Endothelial cell of umbilical vein (primary cell): ENCODE measurements at regions not wholly inside any gene's neighbourhood (a gene's known extent, or its start where the extent isn't known, plus 50 kb on each side); places are given as distances from the start of the nearest gene placed in this dataset.

Experiments
- BruUV-seq: library from RNA; stranded (reverse); fragments of 400-500 nt; replicated peaks from 2 replicates; lab custom pipeline; 2021; lab: Mats Ljungman, UMichigan
- CTCF ChIA-PET: fragments of 300-600, 350-600 bp; sonication (Branson Sonifier 250); formaldehyde crosslinking; loops from one replicate; lab custom pipeline; 2021; ENCODE audit warnings: antibody characterized with exemption, inconsistent platforms; lab: Charles Lee
- POLR2A ChIA-PET: fragments of 300-600, 350-600 bp; sonication (Branson Sonifier 250); formaldehyde crosslinking; loops from one replicate; lab custom pipeline; 2021; ENCODE audit warnings: antibody characterized with exemption, inconsistent platforms; lab: Charles Lee
- DNase-seq: peaks from one replicate; pipeline ENCODE4 v3.0.0-alpha.2; 2011; ENCODE audit warnings: low read depth, low spot score
- FAIRE-seq: peaks from 2 replicates; lab custom pipeline; 2011; peaks lifted over from hg19 to GRCh38; lab: Jason Lieb, UNC
- H2AFZ ChIP-seq: 2 replicates; pipeline ENCODE4 v1.6.0; 2012; ENCODE audit warnings: low read depth, low read length, control low read depth, inconsistent platforms
- H3K27ac ChIP-seq: 2 replicates; pipeline ENCODE4 v1.5.1; 2011; ENCODE audit warnings: low read depth, mild to moderate bottlenecking, control low read depth, low read length, moderate library complexity; ENCODE audit not compliant: insufficient read depth
- H3K27me3 ChIP-seq, 2 experiments: 2 replicates each; pipeline versions ENCODE4 v1.6.0 to v1.6.1; 2011; ENCODE audit warnings: low read length in 2 of 2, mixed read lengths in 1 of 2; ENCODE audit not compliant: control insufficient read depth in 2 of 2, insufficient read depth in 2 of 2
- H3K36me3 ChIP-seq, 2 experiments: 2 replicates in 1 of 2; 3 replicates in 1 of 2; pipeline ENCODE4 v1.5.1; 2011; ENCODE audit warnings: low read length in 2 of 2, mild to moderate bottlenecking in 1 of 2, moderate library complexity in 1 of 2; ENCODE audit not compliant: control insufficient read depth in 2 of 2, insufficient read depth in 2 of 2; ENCODE audit errors: extremely low read depth in 1 of 2
- H3K4me1 ChIP-seq: 3 replicates; pipeline ENCODE4 v1.5.1; 2011; ENCODE audit warnings: mild to moderate bottlenecking, low read length; ENCODE audit not compliant: control insufficient read depth, insufficient read depth; ENCODE audit errors: extremely low read depth
- H3K4me2 ChIP-seq: 2 replicates; pipeline ENCODE4 v1.6.1; 2011; ENCODE audit warnings: low read length, control low read depth, mixed read lengths; ENCODE audit not compliant: insufficient read depth
- H3K4me3 ChIP-seq, 3 experiments: fragments of 200-600 bp in 1 of 3; sonication (generic), shearing (Covaris generic) in 1 of 3; replicated peaks in 1 of 3; 2 replicates each; pipeline ENCODE4 v1.5.1; 2011 to 2016; ENCODE audit warnings: control low read depth in 3 of 3, low read length in 3 of 3, mild to moderate bottlenecking in 2 of 3, inconsistent platforms in 1 of 3, low read depth in 1 of 3, moderate library complexity in 1 of 3; ENCODE audit not compliant: insufficient read depth in 1 of 3
- H3K79me2 ChIP-seq: 2 replicates; pipeline ENCODE4 v1.6.0; 2012; ENCODE audit warnings: low read length, inconsistent platforms; ENCODE audit not compliant: control insufficient read depth, insufficient read depth
- H3K9ac ChIP-seq: replicated peaks from 2 replicates; pipeline ENCODE3; 2011; ENCODE audit warnings: low read length, control low read depth; ENCODE audit not compliant: insufficient read depth; ENCODE audit errors: extremely low read depth
- H3K9me1 ChIP-seq: replicated peaks from 3 replicates; pipeline ENCODE4 v1.6.0; 2011; ENCODE audit warnings: mild to moderate bottlenecking, low read length; ENCODE audit not compliant: control insufficient read depth, insufficient read depth; ENCODE audit errors: extremely low read depth
- H3K9me3 ChIP-seq: replicated peaks from 2 replicates; pipeline ENCODE4 v1.5.1; 2012; ENCODE audit warnings: low read length, inconsistent platforms; ENCODE audit not compliant: control insufficient read depth, insufficient read depth
- H4K20me1 ChIP-seq: replicated peaks from 2 replicates; pipeline ENCODE3; 2011; ENCODE audit warnings: mild to moderate bottlenecking, low read length; ENCODE audit not compliant: control insufficient read depth, insufficient read depth; ENCODE audit errors: extremely low read depth
- CTCF ChIP-seq, 2 donors: IDR thresholded peaks; 1 replicate in 1 of 2; 2 replicates in 1 of 2; pipeline ENCODE4 v1.5.1; 2011; ENCODE audit warnings: low read length in 2 of 2, mild to moderate bottlenecking in 2 of 2, moderate library complexity in 2 of 2, control low read depth in 1 of 2, inconsistent platforms in 1 of 2, low read depth in 1 of 2; ENCODE audit not compliant: insufficient read depth in 1 of 2; ENCODE audit errors: extremely low read depth in 1 of 2
- EZH2 ChIP-seq: IDR thresholded peaks from 2 replicates; pipeline ENCODE4 v1.6.1; 2012; ENCODE audit warnings: borderline replicate concordance, low read depth, mild to moderate bottlenecking, moderate library complexity, low read length, inconsistent platforms; ENCODE audit not compliant: severe bottlenecking
- FOS ChIP-seq: IDR thresholded peaks from 2 replicates; pipeline ENCODE4 v1.6.1; 2011; ENCODE audit warnings: mild to moderate bottlenecking, low read length, moderate library complexity, borderline replicate concordance; ENCODE audit not compliant: insufficient read depth
- GATA2 ChIP-seq: IDR thresholded peaks from 2 replicates; pipeline ENCODE4 v1.7.0; 2011; ENCODE audit warnings: low read depth, mild to moderate bottlenecking, moderate library complexity, mixed read lengths, low read length; ENCODE audit not compliant: insufficient read length, insufficient read depth
- JUN ChIP-seq: IDR thresholded peaks from 2 replicates; pipeline ENCODE4 v1.6.1; 2011; ENCODE audit warnings: borderline replicate concordance, low read depth; ENCODE audit not compliant: insufficient read length, insufficient read depth
- MYC ChIP-seq: IDR thresholded peaks from one replicate; pipeline ENCODE4 v1.6.1; 2011; ENCODE audit warnings: mild to moderate bottlenecking, low read depth, low read length
- POLR2A ChIP-seq: IDR thresholded peaks from 2 replicates; pipeline ENCODE4 v1.6.1; 2012; ENCODE audit warnings: low read depth, mild to moderate bottlenecking, control low read depth, low read length
- POLR2AphosphoS5 ChIP-seq: IDR thresholded peaks from 2 replicates; pipeline ENCODE4 v1.6.1; 2012; ENCODE audit warnings: low read depth, mild to moderate bottlenecking, control low read depth, low read length, moderate library complexity; ENCODE audit not compliant: insufficient read depth
- dilution Hi-C: fragments of 300-500 bp; cut with MboI; formaldehyde crosslinking; loops from one replicate; pipeline ENCODE4 v1.15.0; 2019; ENCODE audit warnings: low sequenced_read_pairs; ENCODE audit not compliant: extremely low pct_ligation_motif_present
- intact Hi-C: fragments of 100-400 bp; cut with micrococcal nuclease; formaldehyde crosslinking; loops from one replicate; pipeline ENCODE4 v1.10.0; 2022
- TF ChIP-seq, protein P1 (sequence below): IDR thresholded peaks from 2 replicates; pipeline ENCODE4 v1.6.1; 2011; ENCODE audit not compliant: insufficient read depth, insufficient read length

GRCh38 chr10:107437921-107438320 is 273.4 kb upstream of the SORCS1 start:
- Histone ChIP-seq H3K79me2 (no peaks in the 10 kb centered on the region), H3K4me1 (no peaks in the 10 kb centered on the region), H3K27me3 (no peaks in the 10 kb centered on the region), H3K4me2 (no peak overlapping the region), H3K9ac (no peak overlapping the region), H3K9me1 (no peaks in the 10 kb centered on the region), H3K4me3 (no peak overlapping the region), H2AFZ (no peak overlapping the region), H4K20me1 (no peaks in the 10 kb centered on the region), H3K27ac (no peak overlapping the region), H3K9me3 (peaks cover 9% of the 10 kb centered on the region), H3K36me3 (no peaks in the 10 kb centered on the region)
- dilution Hi-C loops, result no loop called here
- intact Hi-C loops, result no loop called here
- TF ChIP-seq CTCF (IDR thresholded peaks at IDR 0.05; ENCODE audit: extremely low read depth in 1 of 2, insufficient read depth in 1 of 2, low read depth in 1 of 2, low read length in 2 of 2) (no peak), JUN (no peak), POLR2AphosphoS5 (no peak), FOS (no peak), MYC (no peak)
- TF ChIP-seq, protein P1, sequence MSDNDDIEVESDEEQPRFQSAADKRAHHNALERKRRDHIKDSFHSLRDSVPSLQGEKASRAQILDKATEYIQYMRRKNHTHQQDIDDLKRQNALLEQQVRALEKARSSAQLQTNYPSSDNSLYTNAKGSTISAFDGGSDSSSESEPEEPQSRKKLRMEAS, result no peak
- ChIA-PET POLR2A (no interaction called here), CTCF (no interaction called here)
- FAIRE-seq, result no peak
- BruUV-seq, result no TSS peak
- DNase-seq, result no peak

DNA sequence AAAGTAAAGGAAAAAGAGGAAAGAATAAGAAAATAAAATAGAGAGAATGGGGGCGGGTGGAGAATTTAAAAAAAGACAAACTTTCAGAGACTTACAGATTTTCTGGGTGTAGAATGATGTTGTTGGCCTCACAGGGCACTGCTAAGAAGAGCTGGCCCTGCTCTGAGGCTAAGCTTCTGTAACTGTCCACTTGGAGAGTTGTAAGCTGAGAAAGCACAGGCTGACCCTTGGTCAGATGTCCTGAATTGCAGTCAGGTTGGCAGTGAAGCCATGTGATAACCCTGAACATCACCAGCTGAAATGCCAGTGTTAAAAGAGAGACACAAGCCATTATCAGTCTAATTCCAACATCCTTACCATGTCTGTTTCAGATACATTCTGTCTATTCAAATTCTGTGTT is 272.1 kb upstream of the SORCS1 start:
- CTCF ChIA-PET, result no interaction called here
- intact Hi-C loops, result no loop called here
- Histone ChIP-seq H3K27ac (no peak overlapping the region), H3K4me3 (no peak overlapping the region), H3K9me3 (peaks cover 5% of the 10 kb centered on the region), H3K79me2 (no peaks in the 10 kb centered on the region), H3K27me3 (no peaks in the 10 kb centered on the region), H4K20me1 (no peaks in the 10 kb centered on the region), H3K9me1 (no peaks in the 10 kb centered on the region), H3K36me3 (no peaks in the 10 kb centered on the region), H3K4me2 (no peak overlapping the region), H3K4me1 (no peaks in the 10 kb centered on the region), H2AFZ (no peak overlapping the region), H3K9ac (no peak overlapping the region)
- TF ChIP-seq GATA2 (no peak), POLR2AphosphoS5 (no peak), CTCF (IDR thresholded peaks at IDR 0.05; ENCODE audit: extremely low read depth in 1 of 2, insufficient read depth in 1 of 2, low read depth in 1 of 2, low read length in 2 of 2) (no peak), POLR2A (no peak), JUN (no peak), FOS (no peak), EZH2 (no peak), MYC (no peak)
- TF ChIP-seq, protein P1, result no peak
- no TSS peak for BruUV-seq
- FAIRE-seq, result no peak
- POLR2A ChIA-PET, result no interaction called here
- DNase-seq, result no peak
- dilution Hi-C loops, result no loop called here
